ENCODE measurements at regions not wholly inside any gene's neighbourhood (a gene's known extent, or its start where the extent isn't known, plus 50 kb on each side); places are given as distances from the start of the nearest gene placed in this dataset.

DNA sequence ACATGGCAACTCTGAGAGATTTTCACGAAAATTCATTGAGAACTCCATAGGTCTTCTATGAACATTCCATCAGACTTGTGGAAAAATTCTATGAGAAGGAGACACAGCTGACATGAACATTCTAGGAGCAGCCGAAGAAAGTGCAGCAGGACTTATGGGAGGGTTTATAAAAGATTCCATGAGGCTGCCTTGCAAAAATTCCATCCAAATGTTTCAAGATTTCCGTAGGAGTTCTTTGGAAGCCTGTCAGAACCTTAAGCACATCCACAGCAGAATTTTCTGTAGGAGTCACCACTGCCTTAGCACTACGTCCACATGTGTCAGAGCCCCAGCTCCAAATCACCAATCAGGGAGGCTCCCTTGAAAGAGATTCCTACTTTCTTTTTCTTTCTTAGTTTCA is 67.0 kb upstream of the MSX1 start:
- Histone ChIP-seq H3K27me3 (ENCODE audit: control insufficient read depth, extremely low read depth, insufficient read depth, low read length) (no peaks in the 10 kb centered on the region), H2AFZ (ENCODE audit: control insufficient read depth, low read length) (no peak overlapping the region), H3K27ac (ENCODE audit: control insufficient read depth, insufficient read depth, low read length) (no peak overlapping the region), H3K36me3 (ENCODE audit: control insufficient read depth in 2 of 2, extremely low read depth in 1 of 2, insufficient read depth in 2 of 2, low read length in 2 of 2) (no peaks in the 10 kb centered on the region), H3K4me2 (ENCODE audit: control insufficient read depth, extremely low read depth, insufficient read depth, low read depth, low read length) (no peak overlapping the region), H3K79me2 (ENCODE audit: control insufficient read depth, insufficient read depth, low read length) (no peaks in the 10 kb centered on the region), H3K9me3 (ENCODE audit: control insufficient read depth, low read depth, low read length) (no peaks in the 10 kb centered on the region), H3K4me1 (ENCODE audit: control insufficient read depth, extremely low read depth, insufficient read depth, low read length) (no peaks in the 10 kb centered on the region), H3K9ac (ENCODE audit: control insufficient read depth, extremely low read depth, insufficient read depth, low read length) (no peak overlapping the region), H4K20me1 (ENCODE audit: control insufficient read depth, extremely low read depth, insufficient read depth, low read length) (no peaks in the 10 kb centered on the region), H3K4me3 (ENCODE audit: control insufficient read depth in 2 of 3, extremely low read depth in 1 of 3, insufficient read depth in 2 of 3, low read depth in 1 of 3, low read length in 3 of 3) (no peak overlapping the region), H3K9me1 (ENCODE audit: control insufficient read depth, extremely low read depth, insufficient read depth, low read length) (no peaks in the 10 kb centered on the region)
- dilution Hi-C loops (cut with MboI; ENCODE audit: extremely low pct_ligation_motif_present, low sequenced_read_pairs): no loop called here
- no peak for FAIRE-seq
- TF ChIP-seq, protein P1, sequence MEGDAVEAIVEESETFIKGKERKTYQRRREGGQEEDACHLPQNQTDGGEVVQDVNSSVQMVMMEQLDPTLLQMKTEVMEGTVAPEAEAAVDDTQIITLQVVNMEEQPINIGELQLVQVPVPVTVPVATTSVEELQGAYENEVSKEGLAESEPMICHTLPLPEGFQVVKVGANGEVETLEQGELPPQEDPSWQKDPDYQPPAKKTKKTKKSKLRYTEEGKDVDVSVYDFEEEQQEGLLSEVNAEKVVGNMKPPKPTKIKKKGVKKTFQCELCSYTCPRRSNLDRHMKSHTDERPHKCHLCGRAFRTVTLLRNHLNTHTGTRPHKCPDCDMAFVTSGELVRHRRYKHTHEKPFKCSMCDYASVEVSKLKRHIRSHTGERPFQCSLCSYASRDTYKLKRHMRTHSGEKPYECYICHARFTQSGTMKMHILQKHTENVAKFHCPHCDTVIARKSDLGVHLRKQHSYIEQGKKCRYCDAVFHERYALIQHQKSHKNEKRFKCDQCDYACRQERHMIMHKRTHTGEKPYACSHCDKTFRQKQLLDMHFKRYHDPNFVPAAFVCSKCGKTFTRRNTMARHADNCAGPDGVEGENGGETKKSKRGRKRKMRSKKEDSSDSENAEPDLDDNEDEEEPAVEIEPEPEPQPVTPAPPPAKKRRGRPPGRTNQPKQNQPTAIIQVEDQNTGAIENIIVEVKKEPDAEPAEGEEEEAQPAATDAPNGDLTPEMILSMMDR (optimal IDR thresholded peaks at IDR 0.05 in 1 of 3, IDR thresholded peaks at IDR 0.05 in 1 of 3, conservative IDR thresholded peaks at IDR 0.05 in 1 of 3; ENCODE audit: extremely low read depth in 1 of 3, insufficient read depth in 2 of 3, low read length in 3 of 3): no peak
- no peak for TF ChIP-seq EZH2 (IDR thresholded peaks at IDR 0.05; ENCODE audit: low read length)
- DNase-seq (ENCODE audit: low read depth, low spot score): no peak

DNA sequence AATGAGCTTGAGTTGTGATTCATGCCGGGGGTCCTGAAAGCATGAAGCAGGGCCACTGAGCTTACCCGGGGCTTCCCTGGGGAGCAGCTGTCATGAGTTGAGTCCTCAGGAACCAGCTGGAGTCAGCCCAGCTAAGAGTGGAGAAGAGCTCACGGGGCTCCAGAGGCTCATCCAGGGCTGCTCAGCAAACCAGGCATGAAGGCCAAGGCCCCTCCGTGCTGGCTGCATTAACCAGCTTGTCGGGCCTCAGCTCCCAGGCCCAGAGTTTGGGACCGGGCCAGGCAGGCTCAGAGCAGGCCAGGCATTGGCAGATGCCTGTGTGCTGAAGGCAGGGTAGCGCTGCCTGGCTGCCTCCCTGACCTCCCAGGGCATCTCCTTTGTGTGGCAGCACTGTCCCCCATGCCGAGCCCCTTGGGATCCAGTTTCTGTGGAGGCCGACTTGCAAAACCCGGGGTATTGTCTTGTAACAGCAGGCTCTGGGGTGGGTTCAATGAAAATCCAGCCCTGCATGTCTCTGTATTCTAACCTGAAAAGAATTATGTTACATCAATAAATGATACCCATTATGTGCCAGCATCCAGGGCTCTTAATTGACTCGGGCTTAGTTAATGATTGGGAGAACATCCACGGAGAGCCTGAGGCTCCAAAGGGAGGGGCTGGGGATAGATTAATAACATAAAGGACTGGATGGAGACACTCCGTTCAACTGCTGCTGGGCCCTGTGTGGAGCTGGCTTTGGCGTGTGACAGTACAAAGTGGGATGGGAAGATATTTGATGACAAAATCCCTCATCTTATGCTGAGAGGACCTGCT is 68.0 kb upstream of the MSX1 start:
- H3K36me3 ChIP-seq (ENCODE audit: control insufficient read depth in 2 of 2, extremely low read depth in 1 of 2, insufficient read depth in 2 of 2, low read length in 2 of 2): no peaks in the 10 kb centered on the region
- no peaks in the 10 kb centered on the region for H3K27me3 ChIP-seq (ENCODE audit: control insufficient read depth, extremely low read depth, insufficient read depth, low read length)
- H3K79me2 ChIP-seq (ENCODE audit: control insufficient read depth, insufficient read depth, low read length): no peaks in the 10 kb centered on the region
- no peaks in the 10 kb centered on the region for H4K20me1 ChIP-seq (ENCODE audit: control insufficient read depth, extremely low read depth, insufficient read depth, low read length)
- dilution Hi-C loops (cut with MboI; ENCODE audit: extremely low pct_ligation_motif_present, low sequenced_read_pairs): no loop called here
- no peaks in the 10 kb centered on the region for H3K9me3 ChIP-seq (ENCODE audit: control insufficient read depth, low read depth, low read length)
- H2AFZ ChIP-seq (ENCODE audit: control insufficient read depth, low read length): no peak overlapping the region
- no peak overlapping the region for H3K9ac ChIP-seq (ENCODE audit: control insufficient read depth, extremely low read depth, insufficient read depth, low read length)
- H3K27ac ChIP-seq (ENCODE audit: control insufficient read depth, insufficient read depth, low read length): no peak overlapping the region
- H3K9me1 ChIP-seq (ENCODE audit: control insufficient read depth, extremely low read depth, insufficient read depth, low read length): no peaks in the 10 kb centered on the region
- H3K4me2 ChIP-seq (ENCODE audit: control insufficient read depth, extremely low read depth, insufficient read depth, low read depth, low read length): no peak overlapping the region
- DNase-seq (ENCODE audit: low read depth, low spot score) (no peak), FAIRE-seq (no peak)
- no peaks in the 10 kb centered on the region for H3K4me1 ChIP-seq (ENCODE audit: control insufficient read depth, extremely low read depth, insufficient read depth, low read length)
- TF ChIP-seq, protein P1 (optimal IDR thresholded peaks at IDR 0.05 in 1 of 3, IDR thresholded peaks at IDR 0.05 in 1 of 3, conservative IDR thresholded peaks at IDR 0.05 in 1 of 3; ENCODE audit: extremely low read depth in 1 of 3, insufficient read depth in 2 of 3, low read length in 3 of 3): no peak
- TF ChIP-seq EZH2 (IDR thresholded peaks at IDR 0.05; ENCODE audit: low read length): no peak
- no peak overlapping the region for H3K4me3 ChIP-seq (ENCODE audit: control insufficient read depth in 2 of 3, extremely low read depth in 1 of 3, insufficient read depth in 2 of 3, low read depth in 1 of 3, low read length in 3 of 3)
